Sciatic nerve (tissue), 2 donors: ENCODE measurements at regions not wholly inside any gene's neighbourhood (a gene's known extent, or its start where the extent isn't known, plus 50 kb on each side); places are given as distances from the start of the nearest gene placed in this dataset.
"Not testable (repeated sequence)": the region's sequence is repeated elsewhere in the genome, so short reads cannot be mapped to it uniquely, and the experiment has no call there.

ENCODE experiments used
- ATAC-seq: fragments of 200-7000 bp; cut with Tn5 transposase; one replicate; pipeline ENCODE4 v1.9.1; 2020; ENCODE audit warnings: mild to moderate bottlenecking, moderate library complexity
- DNase-seq: peaks from one replicate; pipeline ENCODE4 v3.0.0-alpha.2; 2020; ENCODE audit warnings: low spot score
- intact Hi-C: fragments of 100-400 bp; cut with DNase I; formaldehyde crosslinking; loops from one replicate; pipeline ENCODE4 v1.14.2; 2022
- donor health status: DM: no; HTN: no; CAD: no.
- donor health status: DM: no; HTN: no; CAD: no.

DNA sequence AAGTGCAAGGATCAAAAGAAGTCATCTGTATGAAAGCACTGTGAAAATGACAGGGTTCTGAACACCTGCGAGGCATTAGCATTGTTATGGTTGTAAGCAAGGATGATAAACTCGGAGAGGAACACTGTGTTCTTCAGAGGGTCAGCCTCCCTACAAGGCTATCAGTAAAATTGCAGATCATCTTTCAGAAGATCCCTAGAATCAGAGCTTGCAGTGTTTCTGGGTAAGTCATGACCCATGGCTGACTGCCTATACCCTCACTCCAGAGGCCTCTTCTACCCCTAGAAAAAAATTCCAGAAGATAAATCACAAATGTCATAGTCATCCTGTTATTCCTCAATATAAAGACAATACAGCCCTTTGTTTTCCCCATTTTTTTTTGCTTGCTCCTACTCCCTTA lies 292.6 kb downstream of the DMAC1 start:
- intact Hi-C loops = no loop called here
- no peak for DNase-seq
- ATAC-seq = peak; percentile 60

DNA sequence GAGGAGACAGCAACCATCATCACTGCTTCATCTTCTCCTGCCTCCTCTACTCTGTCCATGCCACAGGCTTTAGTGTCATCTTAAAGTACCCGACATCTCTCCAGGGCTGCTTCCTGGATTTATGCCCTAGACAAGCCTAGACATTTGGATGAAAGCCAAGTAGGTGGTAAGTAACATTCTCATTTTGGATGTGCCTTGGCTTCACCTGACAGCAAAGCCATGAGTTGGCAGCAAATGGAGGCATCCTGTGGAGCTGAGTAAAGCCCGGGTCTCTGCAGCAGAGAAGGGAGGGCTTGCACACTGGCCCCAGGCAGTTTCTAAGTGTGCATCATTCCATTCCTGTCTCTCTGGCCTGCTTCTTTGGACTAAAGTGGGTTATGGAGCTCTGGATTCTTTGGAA lies 299.1 kb downstream of the DMAC1 start:
- DNase-seq (no peak), ATAC-seq (no peak)
- intact Hi-C loops = no loop called here

DNA sequence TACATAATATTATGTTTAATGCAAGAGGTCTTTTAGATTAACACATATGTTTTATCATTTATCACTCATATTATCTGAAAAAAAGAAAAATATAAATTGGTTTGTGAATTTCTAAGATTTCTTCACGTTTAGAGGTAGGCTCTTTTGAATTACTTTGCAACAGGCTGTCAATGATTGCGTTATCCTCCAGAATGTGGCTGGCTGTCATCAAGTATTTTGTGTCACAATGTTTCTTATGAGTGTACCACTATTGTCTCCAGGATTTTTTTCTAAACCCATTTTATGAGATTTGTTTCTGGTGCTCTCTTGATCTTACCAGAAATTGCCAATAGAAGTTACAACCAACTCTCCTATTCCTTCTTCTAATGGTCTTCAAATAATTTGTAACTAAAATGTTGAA lies 307.9 kb downstream of the DMAC1 start:
- intact Hi-C loops = no loop called here
- no peak for ATAC-seq
- no peak for DNase-seq

- no peak for ATAC-seq
- intact Hi-C loops = no loop called here
Observed at GRCh38 chr9:7490317-7491108, 309.1 kb downstream of the DMAC1 start.

DNA sequence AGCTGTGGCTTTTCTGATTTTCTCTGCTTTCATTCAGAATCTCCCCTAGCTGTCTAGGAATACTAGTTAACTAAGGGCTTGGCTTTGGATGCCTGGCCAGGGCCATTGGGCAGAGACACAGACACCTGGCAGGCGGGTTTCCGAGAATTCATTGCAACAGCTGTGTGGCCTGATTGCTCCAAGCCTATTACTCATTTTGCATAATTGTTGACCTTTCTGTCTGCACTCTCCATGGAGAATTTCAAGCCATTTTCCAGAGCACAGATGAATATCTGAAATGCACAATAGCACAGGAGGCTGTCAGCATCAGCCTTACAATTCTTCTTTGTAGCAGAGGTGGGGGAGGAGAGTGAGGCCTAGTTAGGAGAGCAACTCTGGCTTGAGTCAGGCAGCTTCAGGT lies 310.5 kb downstream of the DMAC1 start:
- DNase-seq (no peak), ATAC-seq (peak; percentile 89)
- intact Hi-C loops = no loop called here

More at GRCh38 chr9:7490317-7491108, 309.1 kb downstream of the DMAC1 start:
- no peak for DNase-seq

GRCh38 chr9:7484014-7484413 lies 315.6 kb downstream of the DMAC1 start:
- not testable (repeated sequence) for ATAC-seq

DNA sequence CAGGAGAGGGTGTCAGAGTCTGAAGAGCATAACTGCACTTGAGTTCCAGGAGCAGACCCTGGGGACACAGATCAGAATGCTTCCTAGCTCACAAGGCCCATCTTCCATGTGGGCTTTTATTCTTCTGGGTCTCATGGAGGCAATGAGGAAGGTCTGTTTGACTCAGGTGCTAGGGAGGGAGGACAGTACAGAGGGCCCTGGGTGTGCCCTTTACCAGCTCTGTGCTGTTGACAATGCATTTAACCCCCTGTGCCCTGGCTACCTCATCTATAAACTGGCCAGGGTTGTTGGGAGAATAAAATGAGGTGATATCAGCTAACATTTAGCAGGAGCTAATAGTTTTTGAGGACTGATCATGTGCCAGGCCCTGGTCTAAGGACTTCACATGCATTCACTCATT lies 318.0 kb downstream of the DMAC1 start:
- DNase-seq (no peak), ATAC-seq (no peak)
- intact Hi-C loops = no loop called here

More at GRCh38 chr9:7484014-7484413, 315.6 kb downstream of the DMAC1 start:
- DNase-seq, intact Hi-C loops: not testable (repeated sequence)

GRCh38 chr9:7479300-7479699 lies 320.3 kb downstream of the DMAC1 start:
- intact Hi-C loops = no loop called here
- no peak for DNase-seq
- no peak for ATAC-seq

GRCh38 chr9:7478646-7479045 lies 320.9 kb downstream of the DMAC1 start:
- DNase-seq (no peak), ATAC-seq (no peak)
- intact Hi-C loops = no loop called here

- intact Hi-C loops = no loop called here
- ATAC-seq = no peak
- DNase-seq = no peak
Observed at GRCh38 chr9:7467186-7467585, 332.4 kb downstream of the DMAC1 start.

GRCh38 chr9:7461791-7462190 lies 337.8 kb downstream of the DMAC1 start:
- intact Hi-C loops = no loop called here
- ATAC-seq = no peak
- no peak for DNase-seq

DNA sequence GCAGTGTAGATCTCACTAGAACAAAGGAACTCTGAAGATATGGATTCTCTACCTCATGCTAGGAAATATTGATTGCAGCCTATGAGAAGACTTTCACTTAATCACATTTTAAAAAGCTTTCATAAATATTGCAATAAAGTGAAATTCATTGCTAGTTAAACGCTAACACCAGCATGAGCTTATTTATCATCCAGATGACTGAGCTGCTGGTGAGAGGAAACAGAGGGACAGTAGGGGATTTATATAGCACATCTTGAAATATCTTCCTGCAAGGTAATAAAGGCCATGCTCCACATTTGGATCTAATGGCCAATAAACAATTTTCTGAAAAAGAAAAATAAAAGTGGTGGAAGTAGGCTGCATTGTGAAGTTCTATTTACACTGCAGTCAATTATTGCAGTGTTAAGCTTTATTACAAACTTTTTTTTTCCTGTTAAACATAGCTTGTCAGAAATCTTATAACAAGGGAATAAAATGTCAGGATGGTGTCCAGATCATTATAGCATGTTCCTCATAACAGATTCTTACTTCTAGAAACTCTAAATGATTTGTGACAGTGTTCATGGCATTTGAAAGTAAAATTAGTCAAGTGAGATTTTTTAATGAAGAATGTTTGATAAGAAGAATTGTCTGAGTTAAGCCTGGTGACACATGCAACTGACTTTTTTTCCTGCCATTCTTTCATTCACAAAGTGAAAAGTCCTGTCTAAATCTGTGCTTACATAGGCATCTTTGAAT lies 342.6 kb downstream of the DMAC1 start:
- ATAC-seq (no peak), DNase-seq (no peak)
- intact Hi-C loops = no loop called here

GRCh38 chr9:7456377-7456776 lies 343.2 kb downstream of the DMAC1 start:
- intact Hi-C loops = no loop called here
- no peak for ATAC-seq
- no peak for DNase-seq

DNA sequence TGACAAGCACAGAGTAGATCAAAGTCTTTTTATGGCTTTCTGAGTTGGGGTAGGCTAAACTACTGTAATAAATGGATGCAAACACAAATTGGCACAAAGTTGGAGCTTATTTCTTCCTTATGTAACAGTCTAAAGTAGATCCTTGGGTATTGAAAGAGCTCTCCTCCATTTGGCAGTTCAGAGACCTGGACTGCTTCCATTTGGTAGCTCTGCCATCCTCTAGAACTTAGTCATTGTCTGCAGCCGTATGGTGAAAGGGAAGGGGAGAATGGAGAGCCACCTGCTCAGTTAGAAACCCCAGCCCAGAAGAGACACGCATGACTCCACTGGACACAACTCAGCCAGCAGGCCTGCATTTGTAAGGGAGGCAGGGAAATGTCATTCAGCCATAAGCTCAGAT lies 345.0 kb downstream of the DMAC1 start:
- DNase-seq = no peak
- no peak for ATAC-seq
- intact Hi-C loops = no loop called here

GRCh38 chr9:7452378-7452777 lies 347.2 kb downstream of the DMAC1 start:
- ATAC-seq (no peak), DNase-seq (no peak)
- intact Hi-C loops = no loop called here

DNA sequence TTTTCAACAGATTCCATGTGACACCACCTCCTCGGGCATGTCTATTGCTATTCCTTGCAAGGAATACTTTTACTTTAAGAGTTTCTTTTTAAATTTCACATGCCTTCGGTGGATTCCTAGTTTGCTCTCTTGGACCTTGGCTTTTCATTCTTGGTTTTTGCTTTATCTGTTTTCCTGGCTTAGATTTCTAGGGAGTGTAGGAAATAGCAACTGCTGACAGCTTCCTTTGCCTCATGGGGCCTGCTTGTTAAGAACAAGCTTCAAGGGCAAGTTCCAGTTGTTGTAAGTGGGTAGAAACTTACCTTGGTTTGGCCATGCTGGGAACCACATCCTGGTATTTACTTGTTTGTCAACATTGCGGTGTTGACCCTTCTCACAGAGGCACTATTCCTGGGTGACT lies 348.5 kb downstream of the DMAC1 start:
- intact Hi-C loops = no loop called here
- no peak for ATAC-seq
- no peak for DNase-seq

DNA sequence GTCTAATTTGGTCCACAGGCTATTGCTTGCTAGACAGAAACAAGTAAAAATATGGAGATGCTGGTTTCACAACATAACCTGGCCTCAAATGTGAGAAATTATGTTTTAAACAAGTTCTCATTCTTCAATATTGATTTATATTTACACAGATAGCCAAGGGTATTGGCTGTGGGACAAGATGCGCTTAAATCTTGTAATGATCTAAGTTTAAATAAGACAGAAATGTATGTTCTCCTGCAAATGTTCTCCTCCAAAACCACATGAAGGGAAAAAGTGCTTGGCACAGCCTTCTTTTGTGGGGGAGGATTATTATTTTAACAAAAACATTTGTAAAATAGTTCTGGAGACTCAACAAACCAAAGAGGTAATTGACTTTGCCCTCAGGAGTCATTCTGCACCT lies 356.0 kb downstream of the DMAC1 start:
- DNase-seq (no peak), ATAC-seq (no peak)
- intact Hi-C loops = loop anchor here (2.0 kb wide), 1 partner anchor 73 kb away; no protein-coding TSS in a partner anchor

- no peak for ATAC-seq
- intact Hi-C loops = no loop called here
- DNase-seq = no peak
Observed at GRCh38 chr9:7439355-7439995, 360.1 kb downstream of the DMAC1 start.

DNA sequence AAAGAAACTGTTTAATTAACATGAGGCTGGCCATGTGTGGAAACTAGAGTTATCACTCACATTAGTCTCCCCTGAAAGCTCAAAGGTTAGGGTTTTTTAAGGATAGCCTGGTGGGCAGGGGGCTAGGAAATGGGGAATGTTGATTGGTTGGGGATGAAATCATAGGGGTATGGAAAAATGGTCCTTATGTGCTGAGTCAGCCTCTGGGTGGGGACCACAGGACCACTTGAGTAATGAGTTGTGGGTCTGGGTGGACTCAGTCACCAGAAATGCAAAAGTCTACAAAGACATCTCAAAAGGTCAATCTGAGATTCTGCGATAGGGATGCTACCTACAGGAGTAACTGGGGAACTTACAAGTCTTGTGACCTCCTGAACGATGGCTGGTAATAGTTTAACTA lies 362.8 kb downstream of the DMAC1 start:
- DNase-seq (no peak), ATAC-seq (no peak)
- intact Hi-C loops = no loop called here
